Type B pancreatic cell (in vitro differentiated cells): ENCODE measurements at regions not wholly inside any gene's neighbourhood (a gene's known extent, or its start where the extent isn't known, plus 50 kb on each side); places are given as distances from the start of the nearest gene placed in this dataset.

Experiments used
- DNase-seq: peaks from one replicate; pipeline ENCODE4 v3.0.0; 2021; ENCODE audit warnings: mixed read lengths; ENCODE audit not compliant: unreplicated experiment; ENCODE audit errors: extremely low spot score
- H3K27ac Mint-ChIP-seq: 2 replicates; pipeline ENCODE4 v1.8.0; 2021; ENCODE audit warnings: mild to moderate bottlenecking, mixed read lengths
- H3K27me3 Mint-ChIP-seq: 2 replicates; pipeline ENCODE4 v1.8.0; 2021; ENCODE audit warnings: mixed read lengths
- H3K36me3 Mint-ChIP-seq: 2 replicates; pipeline ENCODE4 v1.8.0; 2021; ENCODE audit warnings: mixed read lengths
- H3K4me1 Mint-ChIP-seq: one replicate; pipeline ENCODE4 v1.8.0; 2021; ENCODE audit warnings: mixed read lengths; ENCODE audit not compliant: unreplicated experiment
- H3K4me3 Mint-ChIP-seq: 2 replicates; pipeline ENCODE4 v1.8.0; 2021; ENCODE audit warnings: mild to moderate bottlenecking, mixed read lengths
- H3K9me3 Mint-ChIP-seq: 2 replicates; pipeline ENCODE4 v1.8.0; 2021; ENCODE audit warnings: mixed read lengths
- CTCF ChIP-seq: fragments of 200-600 bp; sonication (generic); conservative IDR thresholded peaks from 2 replicates; pipeline ENCODE4 v1.5.0; 2021; ENCODE audit warnings: antibody characterized with exemption, mild to moderate bottlenecking

DNA sequence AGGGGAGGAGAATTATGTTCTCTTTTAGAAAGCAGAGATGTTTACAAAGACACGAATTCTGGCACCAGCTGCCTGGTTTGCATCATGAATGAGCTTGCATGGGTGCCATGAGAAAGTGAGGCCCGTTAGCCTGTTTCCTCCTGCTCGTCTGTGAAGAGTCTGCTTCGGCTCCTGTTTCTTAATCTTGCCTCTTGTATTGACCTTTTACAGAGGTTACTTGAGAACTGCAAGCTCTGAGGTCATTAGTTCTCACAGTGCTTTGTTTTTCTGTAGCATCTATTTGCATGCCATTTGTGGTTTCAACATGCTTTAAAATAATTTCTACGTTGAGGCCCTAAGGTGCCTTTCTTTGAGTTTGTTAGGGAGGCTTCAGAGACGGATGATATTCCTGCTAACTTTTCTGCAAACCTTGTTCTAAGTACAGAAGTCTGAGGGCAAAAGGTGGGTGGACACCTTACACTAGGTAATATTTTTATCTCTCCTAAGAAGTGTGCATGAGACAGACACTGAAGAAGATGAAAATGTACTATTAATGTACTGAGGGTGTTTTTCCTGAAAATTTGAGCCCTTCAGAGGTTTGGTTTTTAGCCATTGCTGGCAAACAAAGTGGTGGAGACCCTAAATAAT, 53.4 kb upstream of the LINC00305 start:
- H3K27me3 Mint-ChIP-seq, result no peaks in the 10 kb centered on the region
- peaks cover 4% of the 10 kb centered on the region for H3K9me3 Mint-ChIP-seq
- H3K4me1 Mint-ChIP-seq, result peaks cover 27% of the 10 kb centered on the region
- no peak overlapping the region for H3K27ac Mint-ChIP-seq
- no peak overlapping the region for H3K4me3 Mint-ChIP-seq
- no peak for DNase-seq
- H3K36me3 Mint-ChIP-seq, result no peaks in the 10 kb centered on the region
- no peak for TF ChIP-seq CTCF

DNA sequence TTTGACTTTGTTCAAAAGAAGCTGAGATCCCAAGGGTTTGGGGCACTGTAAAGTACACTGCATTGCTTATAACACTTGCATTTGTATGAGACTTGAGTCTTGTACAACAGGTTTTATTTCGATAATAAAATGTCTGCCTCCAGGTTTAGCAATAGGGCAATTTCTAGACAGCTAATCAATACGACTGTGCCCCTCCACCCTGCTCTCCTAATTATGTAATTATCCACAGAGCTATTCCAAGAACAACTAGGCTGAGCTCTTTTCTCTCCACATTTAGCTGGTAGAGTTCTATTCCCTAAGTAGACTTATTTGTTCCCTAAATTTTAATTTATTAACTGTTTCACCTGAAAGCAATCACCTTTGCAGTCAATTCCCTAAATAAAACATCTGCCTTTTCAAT, 52.9 kb upstream of the LINC00305 start:
- Mint-ChIP-seq H3K4me3 (no peak overlapping the region), H3K4me1 (peaks cover 27% of the 10 kb centered on the region), H3K9me3 (peaks cover 4% of the 10 kb centered on the region), H3K36me3 (no peaks in the 10 kb centered on the region), H3K27me3 (no peaks in the 10 kb centered on the region), H3K27ac (no peak overlapping the region)
- DNase-seq, result no peak
- TF ChIP-seq CTCF, result no peak

DNA sequence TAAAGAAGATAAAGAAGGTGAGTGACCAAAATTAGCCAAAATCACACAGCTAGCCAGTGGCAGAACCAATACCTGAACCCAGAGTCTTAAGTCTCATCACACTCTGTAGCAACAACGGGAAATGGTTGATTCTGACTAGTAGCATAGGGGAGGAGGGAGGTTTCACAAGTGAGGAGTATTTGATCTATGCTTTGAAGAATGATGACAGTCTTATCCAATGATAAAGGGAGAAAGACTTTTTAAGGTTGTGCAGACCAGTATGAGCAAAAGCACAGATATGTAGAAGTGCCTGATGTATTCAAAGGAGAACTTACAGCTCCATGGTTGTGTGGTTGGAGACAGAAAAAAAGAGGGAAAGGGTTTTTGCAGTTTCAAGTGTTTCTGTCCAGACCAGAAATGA, 50.7 kb upstream of the LINC00305 start:
- no peak for TF ChIP-seq CTCF
- no peak overlapping the region for H3K4me3 Mint-ChIP-seq
- no peaks in the 10 kb centered on the region for H3K9me3 Mint-ChIP-seq
- peaks cover 24% of the 10 kb centered on the region for H3K4me1 Mint-ChIP-seq
- H3K36me3 Mint-ChIP-seq, result no peaks in the 10 kb centered on the region
- no peak overlapping the region for H3K27ac Mint-ChIP-seq
- H3K27me3 Mint-ChIP-seq, result no peaks in the 10 kb centered on the region
- DNase-seq, result no peak
